Kidney (tissue), 13 donors: ENCODE measurements at regions not wholly inside any gene's neighbourhood (a gene's known extent, or its start where the extent isn't known, plus 50 kb on each side); places are given as distances from the start of the nearest gene placed in this dataset.

Source experiments
- DNase-seq, 5 donors: peaks; one replicate each; pipeline ENCODE4 v3.0.0-alpha.2; 2013 to 2020
- FAIRE-seq: peaks from 2 replicates; lab custom pipeline; 2012; peaks lifted over from hg19 to GRCh38; lab: Jason Lieb, UNC
- H3K27ac ChIP-seq, 2 donors: one replicate each; pipeline ENCODE4 v1.7.0; 2013; ENCODE audit warnings: low read depth in 2 of 2, low read length in 2 of 2, inconsistent platforms in 1 of 2
- H3K27me3 ChIP-seq: one replicate; pipeline ENCODE4 v1.7.1; 2013; ENCODE audit warnings: low read length, inconsistent platforms; ENCODE audit not compliant: control insufficient read depth, insufficient read depth
- H3K36me3 ChIP-seq, 3 donors: one replicate each; pipeline versions ENCODE4 v1.7.0 to v1.7.1; 2013; ENCODE audit warnings: low read length in 3 of 3, control low read depth in 1 of 3, inconsistent platforms in 1 of 3; ENCODE audit not compliant: insufficient read depth in 3 of 3, control insufficient read depth in 2 of 3
- H3K4me1 ChIP-seq, 3 donors: one replicate each; pipeline versions ENCODE4 v1.7.0 to v1.7.1; 2013; ENCODE audit warnings: low read length in 3 of 3, inconsistent platforms in 1 of 3, low read depth in 1 of 3; ENCODE audit not compliant: control insufficient read depth in 2 of 3, insufficient read depth in 2 of 3
- H3K4me3 ChIP-seq, 3 donors: one replicate each; pipeline versions ENCODE4 v1.7.0 to v1.8.1; 2013; ENCODE audit warnings: low read length in 3 of 3, control low read depth in 1 of 3, inconsistent platforms in 1 of 3
- H3K9ac ChIP-seq, 3 donors: one replicate each; pipeline versions ENCODE4 v1.7.0 to v1.7.1; 2013; ENCODE audit warnings: low read length in 3 of 3, control low read depth in 1 of 3, inconsistent platforms in 1 of 3
- H3K9me3 ChIP-seq, 3 donors: one replicate each; pipeline versions ENCODE4 v1.7.0 to v1.7.1; 2013; ENCODE audit warnings: low read length in 3 of 3, control low read depth in 1 of 3, inconsistent platforms in 1 of 3; ENCODE audit not compliant: control insufficient read depth in 2 of 3, insufficient read depth in 1 of 3
- CTCF ChIP-seq: IDR thresholded peaks from 3 replicates; pipeline ENCODE4 v1.5.1; 2012; ENCODE audit warnings: mild to moderate bottlenecking, moderate library complexity, borderline replicate concordance; ENCODE audit not compliant: insufficient read depth; ENCODE audit errors: extremely low read depth
- intact Hi-C: fragments of 100-400 bp; cut with DNase I; formaldehyde crosslinking; loops from one replicate; pipeline ENCODE4 v1.11.1; 2022
- donor health status: control.
- donor health status: control.
- donor health status: control.
- donor health status: control.
- donor health status: control.
- donor health status: DM: yes; HTN: yes; CAD: no.
- donor health status: Normal renal cell carcinoma (clear cell type).

- no peak for TF ChIP-seq CTCF
- H3K9me3 ChIP-seq = no peaks in the 10 kb centered on the region
- H3K9ac ChIP-seq = no peak overlapping the region
- no peak for FAIRE-seq
- H3K4me1 ChIP-seq = no peaks in the 10 kb centered on the region
- no peaks in the 10 kb centered on the region for H3K36me3 ChIP-seq
- no peak overlapping the region for H3K27ac ChIP-seq
- intact Hi-C loops = no loop called here
- no peak overlapping the region for H3K4me3 ChIP-seq
- H3K27me3 ChIP-seq = no peaks in the 10 kb centered on the region
- DNase-seq = no peak
These were observed 513.5 kb upstream of the PROK2 start for GRCh38 chr3:72298201-72299152.

GRCh38 chr3:72297481-72297880, 512.5 kb upstream of the PROK2 start:
- no peak overlapping the region for H3K4me3 ChIP-seq
- no peak overlapping the region for H3K27ac ChIP-seq
- DNase-seq = no peak
- H3K9ac ChIP-seq = no peak overlapping the region
- no peaks in the 10 kb centered on the region for H3K4me1 ChIP-seq
- no peaks in the 10 kb centered on the region for H3K36me3 ChIP-seq
- no peaks in the 10 kb centered on the region for H3K9me3 ChIP-seq
- intact Hi-C loops = no loop called here
- H3K27me3 ChIP-seq = no peaks in the 10 kb centered on the region
- no peak for TF ChIP-seq CTCF
- no peak for FAIRE-seq

- FAIRE-seq (no peak), DNase-seq (no peak)
- no peak overlapping the region for H3K27ac ChIP-seq
- H3K36me3 ChIP-seq = no peaks in the 10 kb centered on the region
- intact Hi-C loops = no loop called here
- TF ChIP-seq CTCF = no peak
- no peaks in the 10 kb centered on the region for H3K9me3 ChIP-seq
- H3K27me3 ChIP-seq = no peaks in the 10 kb centered on the region
- no peak overlapping the region for H3K9ac ChIP-seq
- H3K4me3 ChIP-seq = no peak overlapping the region
- H3K4me1 ChIP-seq = no peaks in the 10 kb centered on the region
These were observed 511.6 kb upstream of the PROK2 start for GRCh38 chr3:72296477-72297111.
